ENCODE measurements at regions not wholly inside any gene's neighbourhood (a gene's known extent, or its start where the extent isn't known, plus 50 kb on each side); places are given as distances from the start of the nearest gene placed in this dataset.

GRCh38 chr1:238900334-238900865 lies 486.0 kb upstream of the CHRM3 start:
- H3K36me3 ChIP-seq = no peaks in the 10 kb centered on the region
- 90% methylated on average over 8 of the region's 8 CpGs for WGBS
- no peak overlapping the region for H3K4me3 ChIP-seq
- TF ChIP-seq CTCF (IDR thresholded peaks at IDR 0.05) (no peak), POLR2AphosphoS5 (IDR thresholded peaks at IDR 0.05) (no peak), POLR2A (IDR thresholded peaks at IDR 0.05) (no peak)
- H3K27me3 ChIP-seq (replicated peaks; ENCODE audit: insufficient read depth) = no peaks in the 10 kb centered on the region
- H3K9me3 ChIP-seq = no peaks in the 10 kb centered on the region
- no peaks in the 10 kb centered on the region for H3K4me1 ChIP-seq (replicated peaks)
- H3K27ac ChIP-seq = no peak overlapping the region
- no peak for DNase-seq (ENCODE audit: low spot score)
- intact Hi-C loops (cut with DNase I) = no loop called here

- H3K4me3 ChIP-seq = no peak overlapping the region
- no peaks in the 10 kb centered on the region for H3K36me3 ChIP-seq
- no peak overlapping the region for H3K27ac ChIP-seq
- TF ChIP-seq CTCF (IDR thresholded peaks at IDR 0.05) (no peak), POLR2AphosphoS5 (IDR thresholded peaks at IDR 0.05) (no peak), POLR2A (IDR thresholded peaks at IDR 0.05) (no peak)
- intact Hi-C loops (cut with DNase I) = no loop called here
- H3K9me3 ChIP-seq = no peaks in the 10 kb centered on the region
- DNase-seq (ENCODE audit: low spot score) = peak; percentile 5
- no peaks in the 10 kb centered on the region for H3K4me1 ChIP-seq (replicated peaks)
- H3K27me3 ChIP-seq (replicated peaks; ENCODE audit: insufficient read depth) = no peaks in the 10 kb centered on the region
Measured at GRCh38 chr1:238898856-238899255, 487.5 kb upstream of the CHRM3 start.

- Histone ChIP-seq H3K27me3 (replicated peaks; ENCODE audit: insufficient read depth) (no peaks in the 10 kb centered on the region), H3K27ac (no peak overlapping the region), H3K4me1 (replicated peaks) (no peaks in the 10 kb centered on the region), H3K36me3 (no peaks in the 10 kb centered on the region), H3K9me3 (no peaks in the 10 kb centered on the region), H3K4me3 (no peak overlapping the region)
- TF ChIP-seq POLR2AphosphoS5 (IDR thresholded peaks at IDR 0.05) (no peak), POLR2A (IDR thresholded peaks at IDR 0.05) (no peak), CTCF (IDR thresholded peaks at IDR 0.05) (no peak)
- 53% methylated on average over 2 of the region's 2 CpGs for WGBS
- intact Hi-C loops (cut with DNase I) = no loop called here
- no peak for DNase-seq (ENCODE audit: low spot score)
Measured at GRCh38 chr1:238895911-238896310, 490.5 kb upstream of the CHRM3 start.

GRCh38 chr1:238892612-238893011 lies 493.8 kb upstream of the CHRM3 start:
- H3K4me3 ChIP-seq = no peak overlapping the region
- intact Hi-C loops (cut with DNase I) = no loop called here
- TF ChIP-seq POLR2AphosphoS5 (IDR thresholded peaks at IDR 0.05) (no peak), POLR2A (IDR thresholded peaks at IDR 0.05) (no peak), CTCF (IDR thresholded peaks at IDR 0.05) (no peak)
- no peak for DNase-seq (ENCODE audit: low spot score)
- 58% methylated on average over 4 of the region's 4 CpGs for WGBS
- H3K27ac ChIP-seq = no peak overlapping the region
- no peaks in the 10 kb centered on the region for H3K9me3 ChIP-seq
- no peaks in the 10 kb centered on the region for H3K27me3 ChIP-seq (replicated peaks; ENCODE audit: insufficient read depth)
- H3K4me1 ChIP-seq (replicated peaks) = no peaks in the 10 kb centered on the region
- H3K36me3 ChIP-seq = no peaks in the 10 kb centered on the region

- Histone ChIP-seq H3K9me3 (no peaks in the 10 kb centered on the region), H3K27me3 (replicated peaks; ENCODE audit: insufficient read depth) (no peaks in the 10 kb centered on the region), H3K4me1 (replicated peaks) (no peaks in the 10 kb centered on the region), H3K27ac (no peak overlapping the region), H3K36me3 (no peaks in the 10 kb centered on the region), H3K4me3 (no peak overlapping the region)
- 75% methylated on average over 8 of the region's 8 CpGs for WGBS
- intact Hi-C loops (cut with DNase I) = no loop called here
- no peak for DNase-seq (ENCODE audit: low spot score)
- TF ChIP-seq POLR2AphosphoS5 (IDR thresholded peaks at IDR 0.05) (no peak), CTCF (IDR thresholded peaks at IDR 0.05) (no peak), POLR2A (IDR thresholded peaks at IDR 0.05) (no peak)
Measured at GRCh38 chr1:238861342-238862066, 524.9 kb upstream of the CHRM3 start.
